Loucy (cell line): ENCODE measurements at regions not wholly inside any gene's neighbourhood (a gene's known extent, or its start where the extent isn't known, plus 50 kb on each side); places are given as distances from the start of the nearest gene placed in this dataset.

ENCODE experiments used
- H2AFZ ChIP-seq: fragments of 200-600 bp; sonication (generic); 2 replicates; pipeline ENCODE4 v1.6.0; 2016; ENCODE audit warnings: antibody characterized with exemption, mild to moderate bottlenecking, low read length, moderate library complexity
- H3F3A ChIP-seq: fragments of 200-600 bp; 2 replicates; pipeline ENCODE4 v1.6.0; 2016; ENCODE audit warnings: antibody characterized with exemption, low read depth, mild to moderate bottlenecking
- H3K27me3 ChIP-seq: fragments of 200-600 bp; sonication (generic); 2 replicates; pipeline ENCODE4 v1.6.1; 2014; ENCODE audit warnings: low read length, mild to moderate bottlenecking; ENCODE audit not compliant: insufficient read depth, poor library complexity, severe bottlenecking
- H3K36me3 ChIP-seq: fragments of 200-600 bp; sonication (generic); 2 replicates; pipeline ENCODE4 v1.6.1; 2016; ENCODE audit warnings: low read length; ENCODE audit not compliant: insufficient read depth
- H3K4me1 ChIP-seq: fragments of 200-600 bp; sonication (generic); 2 replicates; pipeline ENCODE4 v1.5.1; 2014; ENCODE audit warnings: low read length, mild to moderate bottlenecking; ENCODE audit not compliant: insufficient read depth, poor library complexity, severe bottlenecking
- H3K4me2 ChIP-seq: fragments of 200-600 bp; sonication (generic); 2 replicates; pipeline ENCODE4 v1.6.0; 2014; ENCODE audit warnings: antibody characterized with exemption, low read length, low read depth, mild to moderate bottlenecking; ENCODE audit not compliant: poor library complexity, severe bottlenecking
- H3K4me3 ChIP-seq: fragments of 200-600 bp; sonication (generic); 2 replicates; pipeline ENCODE4 v1.5.1; 2014; ENCODE audit warnings: low read length, mild to moderate bottlenecking, mixed read lengths; ENCODE audit not compliant: poor library complexity, severe bottlenecking
- H3K79me2 ChIP-seq: fragments of 200-600 bp; sonication (generic); 2 replicates; pipeline ENCODE4 v1.6.1; 2014; ENCODE audit warnings: low read length; ENCODE audit not compliant: insufficient read depth
- H3K9ac ChIP-seq: fragments of 200-600 bp; sonication (generic); 2 replicates; pipeline ENCODE4 v1.6.0; 2014; ENCODE audit warnings: mild to moderate bottlenecking, low read depth, low read length, moderate library complexity; ENCODE audit not compliant: poor library complexity, severe bottlenecking
- H3K9me2 ChIP-seq: fragments of 200-600 bp; sonication (generic); replicated peaks from 2 replicates; pipeline ENCODE4 v1.6.1; 2016; ENCODE audit warnings: low read depth, low read length, mixed read lengths
- H3K9me3 ChIP-seq: fragments of 200-600 bp; sonication (generic); 2 replicates; pipeline ENCODE4 v1.6.1; 2014; ENCODE audit warnings: mild to moderate bottlenecking, antibody characterized with exemption, low read length, low read depth; ENCODE audit not compliant: insufficient read depth
- H4K20me1 ChIP-seq: fragments of 200-600 bp; sonication (generic); 2 replicates; pipeline ENCODE4 v1.6.0; 2014; ENCODE audit warnings: antibody characterized with exemption, low read length, mild to moderate bottlenecking; ENCODE audit not compliant: insufficient read depth, poor library complexity, severe bottlenecking
- EZH2phosphoT487 ChIP-seq: fragments of 200-600 bp; IDR thresholded peaks from 2 replicates; pipeline ENCODE4 v1.6.1; 2018; ENCODE audit warnings: antibody characterized with exemption, mild to moderate bottlenecking, moderate library complexity, borderline replicate concordance
- TF ChIP-seq, protein P1 (sequence below): fragments of 200-600 bp; sonication (generic); conservative IDR thresholded peaks from 2 replicates; pipeline ENCODE4 v1.5.1; 2014; ENCODE audit warnings: mild to moderate bottlenecking, antibody characterized with exemption, low read length

GRCh38 chr14:101005447-101005846, 101.9 kb upstream of the RTL1 start:
- Histone ChIP-seq H3K9me3 (no peaks in the 10 kb centered on the region), H2AFZ (no peak overlapping the region), H3K4me3 (no peak overlapping the region), H3K9ac (no peak overlapping the region), H3K79me2 (no peaks in the 10 kb centered on the region), H4K20me1 (no peaks in the 10 kb centered on the region), H3K27me3 (no peaks in the 10 kb centered on the region), H3K4me1 (no peaks in the 10 kb centered on the region), H3K4me2 (no peak overlapping the region), H3F3A (no peaks in the 10 kb centered on the region), H3K36me3 (no peaks in the 10 kb centered on the region), H3K9me2 (no peaks in the 10 kb centered on the region)
- TF ChIP-seq EZH2phosphoT487: no peak
- TF ChIP-seq, protein P1, sequence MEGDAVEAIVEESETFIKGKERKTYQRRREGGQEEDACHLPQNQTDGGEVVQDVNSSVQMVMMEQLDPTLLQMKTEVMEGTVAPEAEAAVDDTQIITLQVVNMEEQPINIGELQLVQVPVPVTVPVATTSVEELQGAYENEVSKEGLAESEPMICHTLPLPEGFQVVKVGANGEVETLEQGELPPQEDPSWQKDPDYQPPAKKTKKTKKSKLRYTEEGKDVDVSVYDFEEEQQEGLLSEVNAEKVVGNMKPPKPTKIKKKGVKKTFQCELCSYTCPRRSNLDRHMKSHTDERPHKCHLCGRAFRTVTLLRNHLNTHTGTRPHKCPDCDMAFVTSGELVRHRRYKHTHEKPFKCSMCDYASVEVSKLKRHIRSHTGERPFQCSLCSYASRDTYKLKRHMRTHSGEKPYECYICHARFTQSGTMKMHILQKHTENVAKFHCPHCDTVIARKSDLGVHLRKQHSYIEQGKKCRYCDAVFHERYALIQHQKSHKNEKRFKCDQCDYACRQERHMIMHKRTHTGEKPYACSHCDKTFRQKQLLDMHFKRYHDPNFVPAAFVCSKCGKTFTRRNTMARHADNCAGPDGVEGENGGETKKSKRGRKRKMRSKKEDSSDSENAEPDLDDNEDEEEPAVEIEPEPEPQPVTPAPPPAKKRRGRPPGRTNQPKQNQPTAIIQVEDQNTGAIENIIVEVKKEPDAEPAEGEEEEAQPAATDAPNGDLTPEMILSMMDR: no peak

- Histone ChIP-seq H3K79me2 (no peaks in the 10 kb centered on the region), H3K9me2 (no peaks in the 10 kb centered on the region), H3K36me3 (no peaks in the 10 kb centered on the region), H3K4me2 (no peak overlapping the region), H3K4me3 (no peak overlapping the region), H3K9ac (no peak overlapping the region), H2AFZ (no peak overlapping the region), H3K9me3 (no peaks in the 10 kb centered on the region), H4K20me1 (no peaks in the 10 kb centered on the region), H3K27me3 (no peaks in the 10 kb centered on the region), H3F3A (no peaks in the 10 kb centered on the region), H3K4me1 (no peaks in the 10 kb centered on the region)
- no peak for TF ChIP-seq EZH2phosphoT487
- TF ChIP-seq, protein P1: no peak
Observed at GRCh38 chr14:101006008-101006407, 102.5 kb upstream of the RTL1 start.

- Histone ChIP-seq H2AFZ (no peak overlapping the region), H3K4me1 (no peaks in the 10 kb centered on the region), H3K27me3 (no peaks in the 10 kb centered on the region), H3F3A (no peaks in the 10 kb centered on the region), H3K79me2 (no peaks in the 10 kb centered on the region), H3K4me2 (no peak overlapping the region), H3K9me2 (no peaks in the 10 kb centered on the region), H3K9ac (no peak overlapping the region), H3K4me3 (no peak overlapping the region), H4K20me1 (no peaks in the 10 kb centered on the region), H3K9me3 (no peaks in the 10 kb centered on the region), H3K36me3 (no peaks in the 10 kb centered on the region)
- no peak for TF ChIP-seq EZH2phosphoT487
- TF ChIP-seq, protein P1: no peak
Observed at GRCh38 chr14:101007004-101007614, 103.6 kb upstream of the RTL1 start.
